Lower leg skin (tissue), 4 donors: ENCODE measurements at regions not wholly inside any gene's neighbourhood (a gene's known extent, or its start where the extent isn't known, plus 50 kb on each side); places are given as distances from the start of the nearest gene placed in this dataset.

ENCODE experiments used
- DNase-seq, 2 donors: peaks; one replicate each; pipeline ENCODE4 v3.0.0-alpha.2; 2019; ENCODE audit warnings: low spot score in 2 of 2
- H3K4me3 ChIP-seq: fragments of 200-600 bp; sonication (generic); 2 replicates; pipeline ENCODE4 v1.5.1; 2017; ENCODE audit warnings: mild to moderate bottlenecking, low read depth; ENCODE audit not compliant: poor library complexity, severe bottlenecking
- CTCF ChIP-seq, 3 donors: fragments of 450-650 bp; IDR thresholded peaks; one replicate each; pipeline ENCODE4 v1.5.1; 2016; ENCODE audit warnings: antibody characterized with exemption in 3 of 3, mild to moderate bottlenecking in 3 of 3, moderate library complexity in 2 of 3
- POLR2A ChIP-seq, 2 donors: fragments of 450-650 bp; IDR thresholded peaks; one replicate each; pipeline ENCODE4 v1.6.1; 2016 to 2017; ENCODE audit warnings: antibody characterized with exemption in 2 of 2, mild to moderate bottlenecking in 1 of 2, moderate library complexity in 1 of 2
- WGBS, 2 donors: methylation state at CpG; one replicate each; pipeline ENCODE4 v1.1.5; 2018; 5-methylcytosine and 5-hydroxymethylcytosine counted together
- intact Hi-C: fragments of 100-400 bp; cut with DNase I; formaldehyde crosslinking; loops from one replicate; pipeline ENCODE4 v1.15.0; 2023; ENCODE audit warnings: low total_unique reads

- intact Hi-C loops: no loop called here
- no peak overlapping the region for H3K4me3 ChIP-seq
- TF ChIP-seq POLR2A (IDR thresholded peaks at IDR 0.05) (no peak), CTCF (IDR thresholded peaks at IDR 0.05) (no peak)
- 93 to 98% methylated on average over 1 of the region's 1 CpG for WGBS, 2 donors
- DNase-seq: no peak
Observed at GRCh38 chr7:121579639-121580038, 183.5 kb upstream of the FAM3C start.

DNA sequence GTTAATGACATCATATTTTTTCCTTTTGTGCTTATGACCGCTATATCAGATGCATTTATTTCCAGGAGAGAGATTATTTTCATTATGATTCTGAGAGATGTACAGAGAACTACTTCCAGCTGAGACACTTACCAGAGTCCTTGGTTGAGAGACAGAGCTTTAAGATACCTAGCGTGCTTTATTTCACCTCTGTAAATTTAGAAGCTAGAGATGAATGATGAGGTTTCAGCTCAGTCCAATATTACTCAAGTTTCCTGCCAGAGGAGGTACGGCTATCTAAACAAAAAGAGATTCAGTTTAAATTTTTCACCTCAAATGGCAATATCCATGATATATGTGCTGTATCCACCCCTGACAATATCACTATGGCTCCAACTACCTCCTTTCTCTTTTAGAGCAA is 182.6 kb upstream of the FAM3C start:
- DNase-seq: no peak
- WGBS, 2 donors: 59 to 83% methylated on average over 3 of the region's 3 CpGs
- intact Hi-C loops: no loop called here
- H3K4me3 ChIP-seq: no peak overlapping the region
- TF ChIP-seq CTCF (IDR thresholded peaks at IDR 0.05): no peak
- no peak for TF ChIP-seq POLR2A (IDR thresholded peaks at IDR 0.05)

- no peak for TF ChIP-seq POLR2A (IDR thresholded peaks at IDR 0.05)
- no peak for TF ChIP-seq CTCF (IDR thresholded peaks at IDR 0.05)
- no peak for DNase-seq
- no peak overlapping the region for H3K4me3 ChIP-seq
- 62 to 75% methylated on average over 6 of the region's 6 CpGs for WGBS, 2 donors
- intact Hi-C loops: no loop called here
Observed at GRCh38 chr7:121576148-121576917, 180.2 kb upstream of the FAM3C start.

DNA sequence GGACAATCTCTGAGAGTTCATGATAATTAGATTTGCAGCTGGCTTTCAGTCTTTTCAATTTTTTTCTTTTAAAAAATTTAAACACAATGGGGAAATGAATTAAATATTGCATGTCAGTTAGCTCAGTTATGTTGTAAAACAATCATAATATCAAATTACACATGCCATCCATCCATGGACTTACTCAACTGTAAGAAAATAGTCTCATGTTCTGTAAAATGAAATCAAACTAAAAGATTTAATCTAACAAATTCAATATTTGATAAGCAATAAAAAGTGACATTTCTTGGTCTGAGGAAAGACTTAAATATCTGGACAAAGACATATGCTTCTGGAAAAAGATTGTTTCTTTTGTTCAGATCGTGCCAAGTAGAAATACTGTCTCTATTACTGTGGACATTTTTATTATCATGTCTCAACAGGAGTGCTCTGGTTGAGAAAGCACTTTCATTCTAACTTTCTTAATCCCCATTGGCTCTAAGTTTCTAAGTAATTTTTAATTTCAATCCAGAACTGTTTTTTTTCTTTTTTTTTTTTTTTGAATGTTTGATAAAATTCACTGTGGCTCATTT is 179.2 kb upstream of the FAM3C start:
- intact Hi-C loops: no loop called here
- no peak for DNase-seq
- TF ChIP-seq CTCF (IDR thresholded peaks at IDR 0.05) (no peak), POLR2A (IDR thresholded peaks at IDR 0.05) (no peak)
- 21 to 25% methylated on average over 1 of the region's 1 CpG for WGBS, 2 donors
- no peak overlapping the region for H3K4me3 ChIP-seq

DNA sequence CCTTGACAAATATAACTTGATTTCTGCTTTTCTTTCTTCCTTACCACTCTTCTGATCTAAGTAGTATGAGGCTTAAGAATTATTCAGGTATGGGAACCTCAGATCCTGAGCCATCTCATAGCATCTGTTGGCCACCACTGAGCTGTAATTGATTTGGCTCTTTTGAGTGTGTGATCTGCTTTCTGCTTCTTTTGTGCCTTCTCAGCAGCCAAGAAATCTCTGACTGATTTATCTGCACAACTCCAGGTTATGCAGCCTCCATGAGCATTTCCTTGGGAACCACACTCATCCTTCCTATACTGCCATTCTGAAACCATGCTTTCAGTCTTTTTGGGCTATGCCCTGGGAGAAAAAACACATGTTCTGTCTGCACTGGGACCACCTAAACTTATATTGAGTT is 178.0 kb upstream of the FAM3C start:
- intact Hi-C loops: no loop called here

More for the DNA sequence above, 178.0 kb upstream of the FAM3C start:
- no peak for DNase-seq
- H3K4me3 ChIP-seq: no peak overlapping the region
- TF ChIP-seq POLR2A (IDR thresholded peaks at IDR 0.05): no peak
- TF ChIP-seq CTCF (IDR thresholded peaks at IDR 0.05): no peak
